ENCODE measurements at regions not wholly inside any gene's neighbourhood (a gene's known extent, or its start where the extent isn't known, plus 50 kb on each side); places are given as distances from the start of the nearest gene placed in this dataset.

- no peak for DNase-seq (ENCODE audit: low spot score)
- POLR2A ChIA-PET (ENCODE audit: low non-redundant PET), result no interaction called here
- H3K9me3 ChIP-seq (ENCODE audit: low read depth, low read length, poor library complexity, severe bottlenecking), result no peaks in the 10 kb centered on the region
- H3K36me3 ChIP-seq (ENCODE audit: insufficient read depth, low read length, poor library complexity, severe bottlenecking), result no peaks in the 10 kb centered on the region
- CTCF ChIA-PET, result no interaction called here
- H3K4me3 ChIP-seq (ENCODE audit: low read depth, low read length, poor library complexity, severe bottlenecking), result no peak overlapping the region
- BruUV-seq (replicated peaks), result no TSS peak
- H3K4me1 ChIP-seq (ENCODE audit: insufficient read depth, low read length, poor library complexity, severe bottlenecking), result peaks cover 7% of the 10 kb centered on the region
- TF ChIP-seq EZH2 (IDR thresholded peaks at IDR 0.05; ENCODE audit: borderline replicate concordance, low read depth, low read length, poor library complexity, severe bottlenecking) (no peak), CTCF (conservative IDR thresholded peaks at IDR 0.05; ENCODE audit: low read depth, low read length) (no peak)
- no peak overlapping the region for H3K27ac ChIP-seq (ENCODE audit: low read depth, low read length, poor library complexity, severe bottlenecking)
- intact Hi-C loops (cut with micrococcal nuclease; ENCODE audit: unreplicated experiment), result no loop called here
- no peaks in the 10 kb centered on the region for H3K27me3 ChIP-seq (replicated peaks; ENCODE audit: insufficient read depth, low read depth, low read length, poor library complexity)
Observed at GRCh38 chr7:136655414-136655813, 213.0 kb upstream of the CHRM2 start.

GRCh38 chr7:136654406-136654805, 214.0 kb upstream of the CHRM2 start:
- no peaks in the 10 kb centered on the region for H3K27me3 ChIP-seq (replicated peaks; ENCODE audit: insufficient read depth, low read depth, low read length, poor library complexity)

DNA sequence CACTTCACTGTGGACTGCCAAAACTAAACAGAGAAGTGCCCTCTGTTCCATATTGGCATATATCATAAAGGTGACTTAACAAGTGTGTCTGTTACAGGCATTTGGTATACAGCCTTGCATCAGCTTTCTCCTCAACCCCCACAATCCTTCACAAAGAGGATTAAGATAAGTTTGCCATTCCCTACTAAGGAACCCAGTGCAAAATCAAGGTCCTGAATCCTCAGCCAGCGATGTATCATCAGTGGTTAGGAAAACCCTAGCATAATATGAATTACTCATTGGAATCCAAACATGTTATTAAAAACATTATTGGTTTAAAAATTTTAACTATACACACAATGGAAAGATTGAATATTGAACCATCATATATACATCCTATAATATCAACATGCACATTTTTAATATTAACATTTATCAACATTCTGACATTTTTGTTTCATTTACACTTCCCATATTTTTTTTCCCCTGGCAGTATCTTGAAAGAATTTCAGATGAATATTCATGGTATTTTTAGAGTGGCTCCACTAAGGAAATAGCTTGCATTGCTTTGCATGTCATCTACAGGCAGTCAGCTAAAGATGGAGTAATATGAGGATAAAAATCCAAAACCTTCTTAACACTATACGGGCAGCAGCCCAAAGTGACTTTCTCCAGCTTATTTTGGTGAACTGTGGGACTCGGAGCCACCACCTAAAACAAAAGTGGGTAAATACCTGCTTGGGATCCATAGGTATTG, 215.6 kb upstream of the CHRM2 start:
- Histone ChIP-seq H3K36me3 (ENCODE audit: insufficient read depth, low read length, poor library complexity, severe bottlenecking) (no peaks in the 10 kb centered on the region), H3K4me1 (ENCODE audit: insufficient read depth, low read length, poor library complexity, severe bottlenecking) (peaks cover 7% of the 10 kb centered on the region), H3K9me3 (ENCODE audit: low read depth, low read length, poor library complexity, severe bottlenecking) (no peaks in the 10 kb centered on the region), H3K4me3 (ENCODE audit: low read depth, low read length, poor library complexity, severe bottlenecking) (no peak overlapping the region), H3K27me3 (replicated peaks; ENCODE audit: insufficient read depth, low read depth, low read length, poor library complexity) (no peaks in the 10 kb centered on the region), H3K27ac (ENCODE audit: low read depth, low read length, poor library complexity, severe bottlenecking) (no peak overlapping the region)
- ChIA-PET POLR2A (ENCODE audit: low non-redundant PET) (no interaction called here), CTCF (no interaction called here)
- no TSS peak for BruUV-seq (replicated peaks)
- no peak for TF ChIP-seq EZH2 (IDR thresholded peaks at IDR 0.05; ENCODE audit: borderline replicate concordance, low read depth, low read length, poor library complexity, severe bottlenecking)
- no peak for TF ChIP-seq CTCF (conservative IDR thresholded peaks at IDR 0.05; ENCODE audit: low read depth, low read length)
- intact Hi-C loops (cut with micrococcal nuclease; ENCODE audit: unreplicated experiment), result no loop called here
- no peak for DNase-seq (ENCODE audit: low spot score)

More at GRCh38 chr7:136654406-136654805, 214.0 kb upstream of the CHRM2 start:
- H3K4me1 ChIP-seq (ENCODE audit: insufficient read depth, low read length, poor library complexity, severe bottlenecking), result peaks cover 7% of the 10 kb centered on the region
- ChIA-PET CTCF (no interaction called here), POLR2A (ENCODE audit: low non-redundant PET) (no interaction called here)
- TF ChIP-seq EZH2 (IDR thresholded peaks at IDR 0.05; ENCODE audit: borderline replicate concordance, low read depth, low read length, poor library complexity, severe bottlenecking) (no peak), CTCF (conservative IDR thresholded peaks at IDR 0.05; ENCODE audit: low read depth, low read length) (no peak)
- no peak overlapping the region for H3K27ac ChIP-seq (ENCODE audit: low read depth, low read length, poor library complexity, severe bottlenecking)
- H3K36me3 ChIP-seq (ENCODE audit: insufficient read depth, low read length, poor library complexity, severe bottlenecking), result no peaks in the 10 kb centered on the region
- no TSS peak for BruUV-seq (replicated peaks)
- no peak overlapping the region for H3K4me3 ChIP-seq (ENCODE audit: low read depth, low read length, poor library complexity, severe bottlenecking)
- no peak for DNase-seq (ENCODE audit: low spot score)
- intact Hi-C loops (cut with micrococcal nuclease; ENCODE audit: unreplicated experiment), result no loop called here
- no peaks in the 10 kb centered on the region for H3K9me3 ChIP-seq (ENCODE audit: low read depth, low read length, poor library complexity, severe bottlenecking)

Measured in A673 (cell line).